ENCODE measurements at regions not wholly inside any gene's neighbourhood (a gene's known extent, or its start where the extent isn't known, plus 50 kb on each side); places are given as distances from the start of the nearest gene placed in this dataset.

- no peak overlapping the region for H3K4me3 ChIP-seq (replicated peaks in 1 of 2; ENCODE audit: low read depth in 2 of 2, low read length in 2 of 2)
- TF ChIP-seq, protein P1, sequence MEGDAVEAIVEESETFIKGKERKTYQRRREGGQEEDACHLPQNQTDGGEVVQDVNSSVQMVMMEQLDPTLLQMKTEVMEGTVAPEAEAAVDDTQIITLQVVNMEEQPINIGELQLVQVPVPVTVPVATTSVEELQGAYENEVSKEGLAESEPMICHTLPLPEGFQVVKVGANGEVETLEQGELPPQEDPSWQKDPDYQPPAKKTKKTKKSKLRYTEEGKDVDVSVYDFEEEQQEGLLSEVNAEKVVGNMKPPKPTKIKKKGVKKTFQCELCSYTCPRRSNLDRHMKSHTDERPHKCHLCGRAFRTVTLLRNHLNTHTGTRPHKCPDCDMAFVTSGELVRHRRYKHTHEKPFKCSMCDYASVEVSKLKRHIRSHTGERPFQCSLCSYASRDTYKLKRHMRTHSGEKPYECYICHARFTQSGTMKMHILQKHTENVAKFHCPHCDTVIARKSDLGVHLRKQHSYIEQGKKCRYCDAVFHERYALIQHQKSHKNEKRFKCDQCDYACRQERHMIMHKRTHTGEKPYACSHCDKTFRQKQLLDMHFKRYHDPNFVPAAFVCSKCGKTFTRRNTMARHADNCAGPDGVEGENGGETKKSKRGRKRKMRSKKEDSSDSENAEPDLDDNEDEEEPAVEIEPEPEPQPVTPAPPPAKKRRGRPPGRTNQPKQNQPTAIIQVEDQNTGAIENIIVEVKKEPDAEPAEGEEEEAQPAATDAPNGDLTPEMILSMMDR (IDR thresholded peaks at IDR 0.05; ENCODE audit: low read depth, low read length) = no peak
- no peak for DNase-seq (ENCODE audit: low read depth in 2 of 2)
Observed at GRCh38 chr16:55147396-55147795, 176.6 kb upstream of the IRX6 start.

DNA sequence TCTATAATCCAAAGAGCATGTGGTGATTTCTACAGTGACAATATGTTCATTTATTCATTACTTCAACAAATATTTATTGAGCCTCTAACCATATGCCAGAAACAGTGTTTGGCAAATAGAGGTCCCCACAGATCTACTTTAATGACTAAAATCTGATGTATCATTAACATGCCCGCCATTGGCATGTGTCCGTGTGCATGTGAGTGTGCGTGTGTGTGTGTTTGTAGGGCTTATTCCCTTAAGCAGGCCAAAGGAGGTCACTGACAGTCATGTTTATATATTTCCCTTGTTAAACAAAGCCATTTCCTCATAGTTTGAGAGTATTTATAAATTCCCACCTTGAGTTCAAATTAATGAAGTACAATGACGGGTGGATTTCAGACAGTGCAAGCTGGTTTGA is 174.4 kb upstream of the IRX6 start:
- TF ChIP-seq, protein P1 (IDR thresholded peaks at IDR 0.05; ENCODE audit: low read depth, low read length) = no peak
- no peak overlapping the region for H3K4me3 ChIP-seq (replicated peaks in 1 of 2; ENCODE audit: low read depth in 2 of 2, low read length in 2 of 2)
- DNase-seq (ENCODE audit: low read depth in 2 of 2) = no peak

DNA sequence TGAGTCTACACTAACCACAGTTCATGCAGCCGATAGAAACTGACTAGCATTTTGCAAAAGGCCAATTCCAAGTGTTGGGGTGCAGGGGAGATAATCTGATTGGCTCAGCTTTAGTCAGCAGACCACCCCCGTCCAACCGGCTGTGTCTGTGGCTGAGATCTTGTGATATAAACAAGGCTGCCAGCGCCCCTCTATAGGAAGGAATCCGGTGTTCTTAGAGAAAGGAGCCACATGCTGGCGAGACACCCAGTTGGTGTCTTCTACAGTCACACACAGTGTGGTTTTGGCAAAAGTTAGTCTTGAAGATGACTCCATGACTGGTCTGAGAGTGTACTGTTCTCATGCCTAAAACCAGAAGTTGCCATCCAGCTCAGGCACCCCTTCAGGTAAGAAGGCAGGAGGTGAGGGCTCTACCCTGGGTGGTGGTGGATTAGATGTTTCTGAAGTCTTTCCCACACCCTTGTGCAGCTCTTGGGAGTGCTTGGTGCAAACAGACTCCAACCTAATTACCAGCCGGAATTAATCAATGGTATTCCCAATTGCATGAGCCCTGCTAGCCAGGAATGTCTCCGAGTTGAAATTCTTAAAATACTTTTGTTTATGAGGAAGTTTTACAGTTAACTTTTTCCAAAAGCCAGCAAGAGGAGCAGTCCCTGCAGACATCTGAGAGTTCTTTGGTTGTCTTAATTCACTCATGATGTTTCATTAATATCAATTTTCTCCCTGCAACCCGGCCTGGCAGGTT is 172.3 kb upstream of the IRX6 start:
- TF ChIP-seq, protein P1 (IDR thresholded peaks at IDR 0.05; ENCODE audit: low read depth, low read length) = no peak
- no peak overlapping the region for H3K4me3 ChIP-seq (replicated peaks in 1 of 2; ENCODE audit: low read depth in 2 of 2, low read length in 2 of 2)
- no peak for DNase-seq (ENCODE audit: low read depth in 2 of 2)

- H3K4me3 ChIP-seq (replicated peaks in 1 of 2; ENCODE audit: low read depth in 2 of 2, low read length in 2 of 2) = no peak overlapping the region
- TF ChIP-seq, protein P1 (IDR thresholded peaks at IDR 0.05; ENCODE audit: low read depth, low read length) = no peak
- no peak for DNase-seq (ENCODE audit: low read depth in 2 of 2)
Observed at GRCh38 chr16:55152875-55153390, 171.1 kb upstream of the IRX6 start.

DNA sequence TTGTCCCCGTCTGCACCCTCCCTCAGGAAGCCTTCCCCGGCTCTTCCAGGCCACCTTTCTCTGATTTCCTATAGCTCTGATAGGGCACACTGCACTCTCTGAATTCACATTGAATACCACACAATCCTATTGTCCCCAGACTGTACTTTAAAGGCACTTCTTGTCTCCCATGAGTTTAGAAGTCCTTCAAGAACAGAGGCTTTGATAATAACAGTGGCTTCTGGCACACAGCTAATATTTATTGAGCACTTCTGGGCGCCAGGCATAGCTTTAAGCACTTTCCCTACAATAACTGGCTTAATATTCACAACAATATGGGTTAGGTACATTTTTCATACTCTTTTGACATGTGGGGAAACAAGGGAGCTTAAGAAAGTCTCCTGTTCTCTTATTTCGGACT is 169.7 kb upstream of the IRX6 start:
- no peak for DNase-seq (ENCODE audit: low read depth in 2 of 2)

GRCh38 chr16:55154956-55155355 is 169.0 kb upstream of the IRX6 start:
- DNase-seq (ENCODE audit: low read depth in 2 of 2) = no peak
- TF ChIP-seq, protein P1 (IDR thresholded peaks at IDR 0.05; ENCODE audit: low read depth, low read length) = no peak
- no peak overlapping the region for H3K4me3 ChIP-seq (replicated peaks in 1 of 2; ENCODE audit: low read depth in 2 of 2, low read length in 2 of 2)

More for the DNA sequence above, 169.7 kb upstream of the IRX6 start:
- no peak overlapping the region for H3K4me3 ChIP-seq (replicated peaks in 1 of 2; ENCODE audit: low read depth in 2 of 2, low read length in 2 of 2)
- TF ChIP-seq, protein P1 (IDR thresholded peaks at IDR 0.05; ENCODE audit: low read depth, low read length) = no peak

Data from cardiac fibroblast (primary cell).